ENCODE measurements at regions not wholly inside any gene's neighbourhood (a gene's known extent, or its start where the extent isn't known, plus 50 kb on each side); places are given as distances from the start of the nearest gene placed in this dataset.

GRCh38 chr5:6872441-6873160 is 159.4 kb downstream of the TENT4A start:
- H3K4me3 Mint-ChIP-seq: no peak overlapping the region
- ATAC-seq (no peak), DNase-seq (no peak)
- H3K9me3 Mint-ChIP-seq: no peaks in the 10 kb centered on the region
- H3K4me1 Mint-ChIP-seq (ENCODE audit: low read depth): no peaks in the 10 kb centered on the region
- no peaks in the 10 kb centered on the region for H3K36me3 Mint-ChIP-seq (ENCODE audit: insufficient read depth)
- no peaks in the 10 kb centered on the region for H3K27me3 Mint-ChIP-seq (ENCODE audit: low read depth)

GRCh38 chr5:6873359-6873758 is 160.1 kb downstream of the TENT4A start:
- DNase-seq: no peak
- H3K27me3 Mint-ChIP-seq (ENCODE audit: low read depth): peaks cover 4% of the 10 kb centered on the region
- ATAC-seq: no peak
- H3K9me3 Mint-ChIP-seq: no peaks in the 10 kb centered on the region
- no peak overlapping the region for H3K4me3 Mint-ChIP-seq
- no peaks in the 10 kb centered on the region for H3K4me1 Mint-ChIP-seq (ENCODE audit: low read depth)
- no peaks in the 10 kb centered on the region for H3K36me3 Mint-ChIP-seq (ENCODE audit: insufficient read depth)

GRCh38 chr5:6875376-6875775 is 162.1 kb downstream of the TENT4A start:
- peaks cover 4% of the 10 kb centered on the region for H3K27me3 Mint-ChIP-seq (ENCODE audit: low read depth)
- no peaks in the 10 kb centered on the region for H3K9me3 Mint-ChIP-seq
- no peak for ATAC-seq
- H3K36me3 Mint-ChIP-seq (ENCODE audit: insufficient read depth): no peaks in the 10 kb centered on the region
- no peak overlapping the region for H3K4me3 Mint-ChIP-seq
- no peaks in the 10 kb centered on the region for H3K4me1 Mint-ChIP-seq (ENCODE audit: low read depth)
- no peak for DNase-seq

- no peak for ATAC-seq
- H3K27me3 Mint-ChIP-seq (ENCODE audit: low read depth): peaks cover 4% of the 10 kb centered on the region
Observed at GRCh38 chr5:6877986-6878828, 165.0 kb downstream of the TENT4A start.

GRCh38 chr5:6885581-6885980 is 172.3 kb downstream of the TENT4A start:
- H3K9me3 Mint-ChIP-seq: peaks cover 20% of the 10 kb centered on the region
- DNase-seq (no peak), ATAC-seq (no peak)
- H3K27me3 Mint-ChIP-seq (ENCODE audit: low read depth): no peaks in the 10 kb centered on the region
- no peaks in the 10 kb centered on the region for H3K36me3 Mint-ChIP-seq (ENCODE audit: insufficient read depth)
- H3K4me1 Mint-ChIP-seq (ENCODE audit: low read depth): no peaks in the 10 kb centered on the region
- H3K4me3 Mint-ChIP-seq: no peak overlapping the region

More at GRCh38 chr5:6877986-6878828, 165.0 kb downstream of the TENT4A start:
- DNase-seq: no peak
- Mint-ChIP-seq H3K4me1 (ENCODE audit: low read depth) (no peaks in the 10 kb centered on the region), H3K4me3 (no peak overlapping the region), H3K36me3 (ENCODE audit: insufficient read depth) (no peaks in the 10 kb centered on the region), H3K9me3 (no peaks in the 10 kb centered on the region)

- DNase-seq (no peak), ATAC-seq (no peak)
- no peaks in the 10 kb centered on the region for H3K27me3 Mint-ChIP-seq (ENCODE audit: low read depth)
- no peak overlapping the region for H3K4me3 Mint-ChIP-seq
- no peaks in the 10 kb centered on the region for H3K36me3 Mint-ChIP-seq (ENCODE audit: insufficient read depth)
- H3K9me3 Mint-ChIP-seq: peaks cover 23% of the 10 kb centered on the region
- H3K4me1 Mint-ChIP-seq (ENCODE audit: low read depth): no peaks in the 10 kb centered on the region
Observed at GRCh38 chr5:6886866-6887265, 173.6 kb downstream of the TENT4A start.

- Mint-ChIP-seq H3K27me3 (ENCODE audit: low read depth) (peaks cover 4% of the 10 kb centered on the region), H3K9me3 (peaks cover 23% of the 10 kb centered on the region), H3K4me3 (no peak overlapping the region), H3K4me1 (ENCODE audit: low read depth) (no peaks in the 10 kb centered on the region), H3K36me3 (ENCODE audit: insufficient read depth) (no peaks in the 10 kb centered on the region)
- ATAC-seq: no peak
- no peak for DNase-seq
Observed at GRCh38 chr5:6889030-6889429, 175.8 kb downstream of the TENT4A start.

GRCh38 chr5:6899221-6899620 is 186.0 kb downstream of the TENT4A start:
- Mint-ChIP-seq H3K4me1 (ENCODE audit: low read depth) (no peaks in the 10 kb centered on the region), H3K4me3 (no peak overlapping the region), H3K36me3 (ENCODE audit: insufficient read depth) (no peaks in the 10 kb centered on the region), H3K27me3 (ENCODE audit: low read depth) (no peaks in the 10 kb centered on the region), H3K9me3 (peaks cover 3% of the 10 kb centered on the region)
- ATAC-seq (no peak), DNase-seq (no peak)

- DNase-seq (no peak), ATAC-seq (no peak)
- Mint-ChIP-seq H3K9me3 (peaks cover 3% of the 10 kb centered on the region), H3K36me3 (ENCODE audit: insufficient read depth) (no peaks in the 10 kb centered on the region), H3K4me3 (no peak overlapping the region), H3K27me3 (ENCODE audit: low read depth) (no peaks in the 10 kb centered on the region), H3K4me1 (ENCODE audit: low read depth) (no peaks in the 10 kb centered on the region)
Observed at GRCh38 chr5:6900247-6901227, 187.3 kb downstream of the TENT4A start.

GRCh38 chr5:6902094-6902493 is 188.9 kb downstream of the TENT4A start:
- Mint-ChIP-seq H3K4me1 (ENCODE audit: low read depth) (no peaks in the 10 kb centered on the region), H3K27me3 (ENCODE audit: low read depth) (peaks cover 1% of the 10 kb centered on the region), H3K36me3 (ENCODE audit: insufficient read depth) (no peaks in the 10 kb centered on the region), H3K9me3 (peaks cover 3% of the 10 kb centered on the region), H3K4me3 (no peak overlapping the region)
- DNase-seq (no peak), ATAC-seq (no peak)

GRCh38 chr5:6902597-6902996 is 189.4 kb downstream of the TENT4A start:
- peaks cover 3% of the 10 kb centered on the region for H3K9me3 Mint-ChIP-seq
- no peak for DNase-seq
- peaks cover 4% of the 10 kb centered on the region for H3K27me3 Mint-ChIP-seq (ENCODE audit: low read depth)
- no peak overlapping the region for H3K4me3 Mint-ChIP-seq
- no peaks in the 10 kb centered on the region for H3K4me1 Mint-ChIP-seq (ENCODE audit: low read depth)
- ATAC-seq: no peak
- no peaks in the 10 kb centered on the region for H3K36me3 Mint-ChIP-seq (ENCODE audit: insufficient read depth)

- peaks cover 4% of the 10 kb centered on the region for H3K27me3 Mint-ChIP-seq (ENCODE audit: low read depth)
- DNase-seq: no peak
- H3K4me3 Mint-ChIP-seq: no peak overlapping the region
- H3K4me1 Mint-ChIP-seq (ENCODE audit: low read depth): no peaks in the 10 kb centered on the region
- no peaks in the 10 kb centered on the region for H3K9me3 Mint-ChIP-seq
- no peak for ATAC-seq
- no peaks in the 10 kb centered on the region for H3K36me3 Mint-ChIP-seq (ENCODE audit: insufficient read depth)
Observed at GRCh38 chr5:6903934-6904333, 190.7 kb downstream of the TENT4A start.

- H3K4me1 Mint-ChIP-seq (ENCODE audit: low read depth): no peaks in the 10 kb centered on the region
- ATAC-seq (no peak), DNase-seq (no peak)
- no peak overlapping the region for H3K4me3 Mint-ChIP-seq
- no peaks in the 10 kb centered on the region for H3K36me3 Mint-ChIP-seq (ENCODE audit: insufficient read depth)
- peaks cover 4% of the 10 kb centered on the region for H3K27me3 Mint-ChIP-seq (ENCODE audit: low read depth)
- H3K9me3 Mint-ChIP-seq: no peaks in the 10 kb centered on the region
Observed at GRCh38 chr5:6904860-6905259, 191.6 kb downstream of the TENT4A start.

- H3K36me3 Mint-ChIP-seq (ENCODE audit: insufficient read depth): no peaks in the 10 kb centered on the region
- no peaks in the 10 kb centered on the region for H3K9me3 Mint-ChIP-seq
- no peaks in the 10 kb centered on the region for H3K4me1 Mint-ChIP-seq (ENCODE audit: low read depth)
- H3K4me3 Mint-ChIP-seq: no peak overlapping the region
- ATAC-seq: no peak
- DNase-seq: no peak
- peaks cover 4% of the 10 kb centered on the region for H3K27me3 Mint-ChIP-seq (ENCODE audit: low read depth)
Observed at GRCh38 chr5:6905423-6905822, 192.2 kb downstream of the TENT4A start.

All from activated T-cell treated with anti-CD3 and anti-CD28 coated beads, Interleukin-2, amount 50 U/mL, for 4 hours (primary cell).